HCT116 (cell line): ENCODE measurements at regions not wholly inside any gene's neighbourhood (a gene's known extent, or its start where the extent isn't known, plus 50 kb on each side); places are given as distances from the start of the nearest gene placed in this dataset.

Experiments used
- ATAC-seq: fragments of 200-7000 bp; cut with Tn5 transposase; 2 replicates; pipeline ENCODE4 v1.9.1; 2020; ENCODE audit warnings: mild to moderate bottlenecking, moderate library complexity
- BruUV-seq: library from RNA; stranded (reverse); fragments of 400-500 nt; replicated peaks from 2 replicates; lab custom pipeline; 2021; lab: Mats Ljungman, UMichigan
- CTCF ChIA-PET: fragments of 300-600 bp; sonication (Branson Sonifier 250); formaldehyde crosslinking; loops from one replicate; lab custom pipeline; 2021; ENCODE audit warnings: antibody characterized with exemption; lab: Charles Lee
- POLR2A ChIA-PET: fragments of 300-600, 350-600 bp; sonication (Branson Sonifier 250); formaldehyde crosslinking; loops from one replicate; lab custom pipeline; 2021; ENCODE audit warnings: antibody characterized with exemption; lab: Charles Lee
- RAD21 ChIA-PET, 2 experiments: fragments of 300-600 bp; sonication (Branson Sonifier 250); formaldehyde crosslinking; loops; one replicate each; lab custom pipeline; 2023; ENCODE audit warnings: low total read pairs in 2 of 2; ENCODE audit not compliant: uncharacterized antibody in 2 of 2, unreplicated experiment in 2 of 2, low non-redundant PET in 1 of 2; lab: Charles Lee
- DNase-seq: peaks from one replicate; pipeline ENCODE4 v3.0.0-alpha.2; 2010; ENCODE audit warnings: low read depth, low spot score
- H2AFZ ChIP-seq: fragments of 200-600 bp; shearing (Covaris generic), sonication (generic); 2 replicates; pipeline ENCODE4 v1.6.1; 2017; ENCODE audit warnings: low read depth, mixed run types, mixed read lengths, antibody characterized with exemption, low read length; ENCODE audit not compliant: poor library complexity, severe bottlenecking
- H3K27ac ChIP-seq: 2 replicates; pipeline ENCODE4 v1.5.1; 2012; ENCODE audit warnings: low read depth, low read length
- H3K27me3 ChIP-seq: fragments of 200-600 bp; sonication (generic); 2 replicates; pipeline ENCODE4 v1.6.1; 2016; ENCODE audit warnings: mixed run types, low read length, mixed read lengths; ENCODE audit not compliant: insufficient read depth
- H3K36me3 ChIP-seq, 2 experiments: fragments of 200-500 bp in 1 of 2; fragments of 200-600 bp in 1 of 2; sonication (Bioruptor generic) in 1 of 2; sonication (generic) in 1 of 2; 2 replicates each; pipeline versions ENCODE4 v1.5.1 to v1.6.1; 2014 to 2016; ENCODE audit warnings: low read length in 2 of 2, inconsistent platforms in 1 of 2, mixed read lengths in 1 of 2, mixed run types in 1 of 2; ENCODE audit not compliant: insufficient read depth in 2 of 2, control insufficient read depth in 1 of 2
- H3K4me1 ChIP-seq, 2 experiments: fragments of 200-600 bp in 1 of 2; sonication (generic) in 1 of 2; 2 replicates each; pipeline versions ENCODE4 v1.5.1 to v1.6.1; 2012 to 2017; ENCODE audit warnings: low read length in 2 of 2, inconsistent platforms in 1 of 2, mild to moderate bottlenecking in 1 of 2, mixed read lengths in 1 of 2, mixed run types in 1 of 2, moderate library complexity in 1 of 2; ENCODE audit not compliant: insufficient read depth in 2 of 2, control insufficient read depth in 1 of 2
- H3K4me2 ChIP-seq: fragments of 200-600 bp; sonication (generic); 2 replicates; pipeline ENCODE4 v1.6.1; 2017; ENCODE audit warnings: mixed run types, low read length, mixed read lengths
- H3K4me3 ChIP-seq, 2 experiments: fragments of 200-600 bp in 1 of 2; sonication (generic) in 1 of 2; replicated peaks in 1 of 2; 2 replicates each; pipeline ENCODE4 v1.5.1; 2011 to 2016; ENCODE audit warnings: low read length in 2 of 2, control low read depth in 1 of 2, low read depth in 1 of 2, mild to moderate bottlenecking in 1 of 2, mixed read lengths in 1 of 2, mixed run types in 1 of 2
- H3K79me2 ChIP-seq: fragments of 200-600 bp; sonication (generic); 2 replicates; pipeline ENCODE4 v1.6.1; 2017; ENCODE audit warnings: mild to moderate bottlenecking, mixed run types, low read length, moderate library complexity, mixed read lengths; ENCODE audit not compliant: insufficient read depth
- H3K9ac ChIP-seq: fragments of 200-600 bp; sonication (generic); 2 replicates; pipeline ENCODE4 v1.6.1; 2016; ENCODE audit warnings: low read length, mixed read lengths
- H3K9me2 ChIP-seq: fragments of 200-600 bp; sonication (generic), shearing (Covaris generic); 2 replicates; pipeline ENCODE4 v1.6.1; 2017; ENCODE audit warnings: mixed run types, mild to moderate bottlenecking, moderate library complexity; ENCODE audit not compliant: insufficient read depth
- H3K9me3 ChIP-seq, 2 experiments: fragments of 200-500 bp in 1 of 2; fragments of 200-600 bp in 1 of 2; sonication (Bioruptor generic) in 1 of 2; sonication (generic) in 1 of 2; 2 replicates each; pipeline ENCODE4 v1.6.1; 2014 to 2017; ENCODE audit warnings: low read length in 2 of 2, mixed read lengths in 2 of 2, inconsistent platforms in 1 of 2, low read depth in 1 of 2, mild to moderate bottlenecking in 1 of 2, mixed run types in 1 of 2, moderate library complexity in 1 of 2; ENCODE audit not compliant: control insufficient read depth in 1 of 2, insufficient read depth in 1 of 2
- H4K20me1 ChIP-seq: fragments of 200-600 bp; sonication (generic), shearing (Covaris generic); 2 replicates; pipeline ENCODE4 v1.6.1; 2017; ENCODE audit warnings: mixed run types, mild to moderate bottlenecking, moderate library complexity; ENCODE audit not compliant: insufficient read depth
- CBX3 ChIP-seq: IDR thresholded peaks from 2 replicates; pipeline ENCODE4 v1.6.1; 2012; ENCODE audit warnings: low read depth
- CEBPB ChIP-seq: IDR thresholded peaks from 2 replicates; pipeline ENCODE4 v1.6.1; 2012; ENCODE audit warnings: low read depth
- EGR1 ChIP-seq: IDR thresholded peaks from 2 replicates; pipeline ENCODE4 v1.6.1; 2012; ENCODE audit warnings: low read depth
- ELF1 ChIP-seq: IDR thresholded peaks from 2 replicates; pipeline ENCODE4 v1.6.1; 2012; ENCODE audit warnings: low read depth, borderline replicate concordance
- FOSL1 ChIP-seq: IDR thresholded peaks from 2 replicates; pipeline ENCODE4 v1.6.1; 2012; ENCODE audit warnings: low read depth
- JUND ChIP-seq: IDR thresholded peaks from 2 replicates; pipeline ENCODE4 v1.6.1; 2012
- POLR2A ChIP-seq: IDR thresholded peaks from 2 replicates; pipeline ENCODE4 v1.7.0; 2011; ENCODE audit warnings: borderline replicate concordance; ENCODE audit not compliant: insufficient read depth, insufficient read length; ENCODE audit errors: extremely low read depth
- RAD21 ChIP-seq: IDR thresholded peaks from 2 replicates; pipeline ENCODE4 v1.6.1; 2012; ENCODE audit warnings: low read depth, mild to moderate bottlenecking
- SIN3A ChIP-seq: IDR thresholded peaks from 2 replicates; pipeline ENCODE4 v1.6.1; 2012; ENCODE audit warnings: low read depth
- SP1 ChIP-seq: IDR thresholded peaks from 2 replicates; pipeline ENCODE4 v1.6.1; 2012; ENCODE audit warnings: low read depth
- SRF ChIP-seq: IDR thresholded peaks from 2 replicates; pipeline ENCODE4 v1.6.1; 2012; ENCODE audit warnings: low read depth
- TCF7L2 ChIP-seq: IDR thresholded peaks from 2 replicates; pipeline ENCODE4 v1.7.0; 2011; ENCODE audit warnings: borderline replicate concordance, inconsistent platforms; ENCODE audit not compliant: insufficient read depth, insufficient read length; ENCODE audit errors: extremely low read depth
- YY1 ChIP-seq: IDR thresholded peaks from 2 replicates; pipeline ENCODE4 v1.6.1; 2011; ENCODE audit warnings: low read length, low read depth, moderate library complexity, mild to moderate bottlenecking; ENCODE audit not compliant: insufficient replicate concordance; ENCODE audit errors: extremely low read depth
- ZFX ChIP-seq: fragments of 450-650 bp; IDR thresholded peaks from 2 replicates; pipeline ENCODE4 v1.6.1; 2017
- ZNF274 ChIP-seq: fragments of 200-500 bp; sonication (Bioruptor generic); IDR thresholded peaks from 2 replicates; pipeline ENCODE4 v1.6.1; 2014; ENCODE audit warnings: mild to moderate bottlenecking, low read depth, low read length, inconsistent platforms
- intact Hi-C: fragments of 100-400 bp; cut with micrococcal nuclease; formaldehyde crosslinking; loops from 2 replicates; pipeline ENCODE4 v1.10.0; 2022
- TF ChIP-seq, protein P1 (sequence below): IDR thresholded peaks from 2 replicates; pipeline ENCODE4 v1.6.1; 2012
- TF ChIP-seq, protein P2 (sequence below): IDR thresholded peaks from 2 replicates; pipeline ENCODE4 v1.6.1; 2012
- TF ChIP-seq, protein P3 (sequence below): IDR thresholded peaks from 2 replicates; pipeline ENCODE4 v1.6.1; 2011; ENCODE audit warnings: mild to moderate bottlenecking, low read length, moderate library complexity; ENCODE audit not compliant: insufficient replicate concordance; ENCODE audit errors: extremely low read depth
- TF ChIP-seq, protein P4 (sequence below): IDR thresholded peaks from 2 replicates; pipeline ENCODE4 v1.6.1; 2012; ENCODE audit warnings: low read depth
- TF ChIP-seq, protein P5 (sequence below), 3 experiments: fragments of 200-600 bp in 1 of 3; sonication (generic) in 1 of 3; IDR thresholded peaks in 2 of 3; conservative IDR thresholded peaks in 1 of 3; 2 replicates each; pipeline ENCODE4 v1.5.1; 2012 to 2017; ENCODE audit warnings: low read depth in 2 of 3, low read length in 2 of 3, antibody characterized with exemption in 1 of 3, borderline replicate concordance in 1 of 3, control low read depth in 1 of 3, mild to moderate bottlenecking in 1 of 3, mixed read lengths in 1 of 3, mixed run types in 1 of 3, moderate library complexity in 1 of 3; ENCODE audit not compliant: insufficient read depth in 1 of 3

DNA sequence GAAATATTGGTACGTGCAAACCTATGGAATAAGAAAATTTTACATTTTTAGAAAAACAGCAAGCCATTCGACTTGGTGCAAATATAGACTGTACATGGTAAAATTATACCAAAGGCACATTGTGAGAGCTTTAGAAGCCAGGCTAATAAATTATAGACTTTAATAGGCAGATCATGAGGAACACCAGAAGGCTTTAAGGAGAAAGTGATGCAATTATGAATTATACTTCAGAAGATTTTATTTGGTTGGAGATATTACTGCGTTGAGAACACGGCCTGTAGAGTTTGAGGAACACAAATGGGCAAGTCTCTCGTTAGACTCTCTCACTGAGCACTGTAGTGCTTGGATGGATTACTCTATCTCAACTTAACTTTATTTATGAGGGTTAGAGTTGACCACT is 141.7 kb downstream of the MACC1 start:
- no peak overlapping the region for H3K4me3 ChIP-seq
- intact Hi-C loops, result no loop called here
- TF ChIP-seq SRF (no peak), FOSL1 (no peak), SP1 (no peak), ZNF274 (no peak), YY1 (no peak), SIN3A (no peak), ZFX (no peak), CBX3 (no peak), EGR1 (no peak), TCF7L2 (no peak), CEBPB (no peak), JUND (no peak), ELF1 (no peak), POLR2A (no peak), RAD21 (no peak)
- TF ChIP-seq, protein P1, sequence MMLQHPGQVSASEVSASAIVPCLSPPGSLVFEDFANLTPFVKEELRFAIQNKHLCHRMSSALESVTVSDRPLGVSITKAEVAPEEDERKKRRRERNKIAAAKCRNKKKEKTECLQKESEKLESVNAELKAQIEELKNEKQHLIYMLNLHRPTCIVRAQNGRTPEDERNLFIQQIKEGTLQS, result no peak
- TF ChIP-seq, protein P2, sequence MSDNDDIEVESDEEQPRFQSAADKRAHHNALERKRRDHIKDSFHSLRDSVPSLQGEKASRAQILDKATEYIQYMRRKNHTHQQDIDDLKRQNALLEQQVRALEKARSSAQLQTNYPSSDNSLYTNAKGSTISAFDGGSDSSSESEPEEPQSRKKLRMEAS, result no peak
- TF ChIP-seq, protein P3, sequence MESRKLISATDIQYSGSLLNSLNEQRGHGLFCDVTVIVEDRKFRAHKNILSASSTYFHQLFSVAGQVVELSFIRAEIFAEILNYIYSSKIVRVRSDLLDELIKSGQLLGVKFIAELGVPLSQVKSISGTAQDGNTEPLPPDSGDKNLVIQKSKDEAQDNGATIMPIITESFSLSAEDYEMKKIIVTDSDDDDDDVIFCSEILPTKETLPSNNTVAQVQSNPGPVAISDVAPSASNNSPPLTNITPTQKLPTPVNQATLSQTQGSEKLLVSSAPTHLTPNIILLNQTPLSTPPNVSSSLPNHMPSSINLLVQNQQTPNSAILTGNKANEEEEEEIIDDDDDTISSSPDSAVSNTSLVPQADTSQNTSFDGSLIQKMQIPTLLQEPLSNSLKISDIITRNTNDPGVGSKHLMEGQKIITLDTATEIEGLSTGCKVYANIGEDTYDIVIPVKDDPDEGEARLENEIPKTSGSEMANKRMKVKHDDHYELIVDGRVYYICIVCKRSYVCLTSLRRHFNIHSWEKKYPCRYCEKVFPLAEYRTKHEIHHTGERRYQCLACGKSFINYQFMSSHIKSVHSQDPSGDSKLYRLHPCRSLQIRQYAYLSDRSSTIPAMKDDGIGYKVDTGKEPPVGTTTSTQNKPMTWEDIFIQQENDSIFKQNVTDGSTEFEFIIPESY, result no peak
- TF ChIP-seq, protein P4, sequence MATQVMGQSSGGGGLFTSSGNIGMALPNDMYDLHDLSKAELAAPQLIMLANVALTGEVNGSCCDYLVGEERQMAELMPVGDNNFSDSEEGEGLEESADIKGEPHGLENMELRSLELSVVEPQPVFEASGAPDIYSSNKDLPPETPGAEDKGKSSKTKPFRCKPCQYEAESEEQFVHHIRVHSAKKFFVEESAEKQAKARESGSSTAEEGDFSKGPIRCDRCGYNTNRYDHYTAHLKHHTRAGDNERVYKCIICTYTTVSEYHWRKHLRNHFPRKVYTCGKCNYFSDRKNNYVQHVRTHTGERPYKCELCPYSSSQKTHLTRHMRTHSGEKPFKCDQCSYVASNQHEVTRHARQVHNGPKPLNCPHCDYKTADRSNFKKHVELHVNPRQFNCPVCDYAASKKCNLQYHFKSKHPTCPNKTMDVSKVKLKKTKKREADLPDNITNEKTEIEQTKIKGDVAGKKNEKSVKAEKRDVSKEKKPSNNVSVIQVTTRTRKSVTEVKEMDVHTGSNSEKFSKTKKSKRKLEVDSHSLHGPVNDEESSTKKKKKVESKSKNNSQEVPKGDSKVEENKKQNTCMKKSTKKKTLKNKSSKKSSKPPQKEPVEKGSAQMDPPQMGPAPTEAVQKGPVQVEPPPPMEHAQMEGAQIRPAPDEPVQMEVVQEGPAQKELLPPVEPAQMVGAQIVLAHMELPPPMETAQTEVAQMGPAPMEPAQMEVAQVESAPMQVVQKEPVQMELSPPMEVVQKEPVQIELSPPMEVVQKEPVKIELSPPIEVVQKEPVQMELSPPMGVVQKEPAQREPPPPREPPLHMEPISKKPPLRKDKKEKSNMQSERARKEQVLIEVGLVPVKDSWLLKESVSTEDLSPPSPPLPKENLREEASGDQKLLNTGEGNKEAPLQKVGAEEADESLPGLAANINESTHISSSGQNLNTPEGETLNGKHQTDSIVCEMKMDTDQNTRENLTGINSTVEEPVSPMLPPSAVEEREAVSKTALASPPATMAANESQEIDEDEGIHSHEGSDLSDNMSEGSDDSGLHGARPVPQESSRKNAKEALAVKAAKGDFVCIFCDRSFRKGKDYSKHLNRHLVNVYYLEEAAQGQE, result no peak
- TF ChIP-seq, protein P5, sequence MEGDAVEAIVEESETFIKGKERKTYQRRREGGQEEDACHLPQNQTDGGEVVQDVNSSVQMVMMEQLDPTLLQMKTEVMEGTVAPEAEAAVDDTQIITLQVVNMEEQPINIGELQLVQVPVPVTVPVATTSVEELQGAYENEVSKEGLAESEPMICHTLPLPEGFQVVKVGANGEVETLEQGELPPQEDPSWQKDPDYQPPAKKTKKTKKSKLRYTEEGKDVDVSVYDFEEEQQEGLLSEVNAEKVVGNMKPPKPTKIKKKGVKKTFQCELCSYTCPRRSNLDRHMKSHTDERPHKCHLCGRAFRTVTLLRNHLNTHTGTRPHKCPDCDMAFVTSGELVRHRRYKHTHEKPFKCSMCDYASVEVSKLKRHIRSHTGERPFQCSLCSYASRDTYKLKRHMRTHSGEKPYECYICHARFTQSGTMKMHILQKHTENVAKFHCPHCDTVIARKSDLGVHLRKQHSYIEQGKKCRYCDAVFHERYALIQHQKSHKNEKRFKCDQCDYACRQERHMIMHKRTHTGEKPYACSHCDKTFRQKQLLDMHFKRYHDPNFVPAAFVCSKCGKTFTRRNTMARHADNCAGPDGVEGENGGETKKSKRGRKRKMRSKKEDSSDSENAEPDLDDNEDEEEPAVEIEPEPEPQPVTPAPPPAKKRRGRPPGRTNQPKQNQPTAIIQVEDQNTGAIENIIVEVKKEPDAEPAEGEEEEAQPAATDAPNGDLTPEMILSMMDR (IDR thresholded peaks at IDR 0.05 in 2 of 3, conservative IDR thresholded peaks at IDR 0.05 in 1 of 3; ENCODE audit: borderline replicate concordance in 1 of 3, insufficient read depth in 1 of 3, low read depth in 2 of 3, low read length in 2 of 3), result no peak
- TF ChIP-seq, all 23 proteins: peak for 0
- no peak for DNase-seq
- Histone ChIP-seq H3K9ac (no peak overlapping the region), H3K27me3 (no peaks in the 10 kb centered on the region), H3K9me2 (no peaks in the 10 kb centered on the region), H3K36me3 (no peaks in the 10 kb centered on the region), H3K4me2 (no peak overlapping the region), H3K4me1 (no peaks in the 10 kb centered on the region), H4K20me1 (no peaks in the 10 kb centered on the region), H3K79me2 (no peaks in the 10 kb centered on the region), H3K27ac (no peak overlapping the region), H2AFZ (no peak overlapping the region), H3K9me3 (no peaks in the 10 kb centered on the region)
- BruUV-seq, result no TSS peak
- CTCF ChIA-PET, result no interaction called here
- ATAC-seq, result no peak
- RAD21 ChIA-PET, result no interaction called here
- POLR2A ChIA-PET, result no interaction called here
